ENCODE measurements at regions not wholly inside any gene's neighbourhood (a gene's known extent, or its start where the extent isn't known, plus 50 kb on each side); places are given as distances from the start of the nearest gene placed in this dataset.

DNA sequence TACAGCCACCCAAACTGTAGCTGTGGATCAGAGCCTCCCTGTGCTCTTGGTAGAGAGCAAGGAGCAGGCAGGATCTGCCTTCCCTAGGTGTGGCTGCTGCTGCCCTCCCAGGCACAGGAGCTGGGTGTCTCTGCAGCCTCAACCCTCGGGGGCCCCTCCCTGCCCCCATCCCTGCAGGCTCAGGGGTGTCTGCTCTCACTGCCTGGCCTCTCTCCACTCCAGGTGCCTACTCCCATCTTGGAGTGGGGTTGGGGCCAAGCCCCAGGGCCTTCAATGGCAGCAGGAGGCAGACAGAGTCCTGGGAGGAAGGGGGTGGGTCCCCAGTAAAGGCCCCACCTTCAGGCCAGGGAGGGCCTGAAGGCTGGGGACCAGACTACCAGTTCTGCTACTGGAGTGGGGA, 189.7 kb upstream of the OSR1 start (continued):
- no peak for TF ChIP-seq BCL11A (tag by site-specific recombination; IDR thresholded peaks at IDR 0.05; ENCODE audit: low read depth)
- no peak for TF ChIP-seq PRDM10 (tag by site-specific recombination; IDR thresholded peaks at IDR 0.05)
- no peak for TF ChIP-seq HOXD13 (CRISPR knock-in tag; IDR thresholded peaks at IDR 0.05; ENCODE audit: borderline replicate concordance)
- TF ChIP-seq, protein P1, sequence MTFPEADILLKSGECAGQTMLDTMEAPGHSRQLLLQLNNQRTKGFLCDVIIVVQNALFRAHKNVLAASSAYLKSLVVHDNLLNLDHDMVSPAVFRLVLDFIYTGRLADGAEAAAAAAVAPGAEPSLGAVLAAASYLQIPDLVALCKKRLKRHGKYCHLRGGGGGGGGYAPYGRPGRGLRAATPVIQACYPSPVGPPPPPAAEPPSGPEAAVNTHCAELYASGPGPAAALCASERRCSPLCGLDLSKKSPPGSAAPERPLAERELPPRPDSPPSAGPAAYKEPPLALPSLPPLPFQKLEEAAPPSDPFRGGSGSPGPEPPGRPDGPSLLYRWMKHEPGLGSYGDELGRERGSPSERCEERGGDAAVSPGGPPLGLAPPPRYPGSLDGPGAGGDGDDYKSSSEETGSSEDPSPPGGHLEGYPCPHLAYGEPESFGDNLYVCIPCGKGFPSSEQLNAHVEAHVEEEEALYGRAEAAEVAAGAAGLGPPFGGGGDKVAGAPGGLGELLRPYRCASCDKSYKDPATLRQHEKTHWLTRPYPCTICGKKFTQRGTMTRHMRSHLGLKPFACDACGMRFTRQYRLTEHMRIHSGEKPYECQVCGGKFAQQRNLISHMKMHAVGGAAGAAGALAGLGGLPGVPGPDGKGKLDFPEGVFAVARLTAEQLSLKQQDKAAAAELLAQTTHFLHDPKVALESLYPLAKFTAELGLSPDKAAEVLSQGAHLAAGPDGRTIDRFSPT (tag by site-specific recombination; IDR thresholded peaks at IDR 0.05), result no peak

DNA sequence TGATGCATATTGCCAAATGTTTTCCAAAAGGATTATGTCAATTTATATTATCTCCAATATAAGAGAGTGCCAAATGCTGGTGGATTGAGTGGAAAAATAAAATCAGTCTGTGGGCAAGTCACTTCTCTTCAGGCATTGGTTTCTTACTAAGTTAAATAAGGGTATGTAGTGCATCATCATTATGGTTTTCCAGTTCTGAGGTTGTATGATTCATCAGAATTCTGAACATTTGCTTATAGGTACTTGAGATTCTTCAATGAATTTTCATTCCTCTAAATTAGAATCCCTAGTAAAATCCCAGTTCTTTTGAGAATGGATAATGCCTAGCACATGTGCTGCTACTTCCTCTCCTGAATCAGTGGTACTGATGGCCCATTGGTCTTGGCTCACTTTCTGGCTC, 188.9 kb upstream of the OSR1 start:
- POLR2A ChIA-PET, result no interaction called here
- Histone ChIP-seq H3K27ac (ENCODE audit: extremely low read depth, low read depth, low read length) (no peak overlapping the region), H3K9me3 (ENCODE audit: control insufficient read depth, insufficient read depth, low read depth, low read length) (no peaks in the 10 kb centered on the region), H3K4me3 (ENCODE audit: low read depth, low read length) (no peak overlapping the region), H3K4me1 (ENCODE audit: control insufficient read depth, insufficient read depth, low read length) (no peaks in the 10 kb centered on the region), H3K36me3 (ENCODE audit: control insufficient read depth in 2 of 2, insufficient read depth in 1 of 2, low read length in 2 of 2) (no peaks in the 10 kb centered on the region)
- TF ChIP-seq, protein P2, sequence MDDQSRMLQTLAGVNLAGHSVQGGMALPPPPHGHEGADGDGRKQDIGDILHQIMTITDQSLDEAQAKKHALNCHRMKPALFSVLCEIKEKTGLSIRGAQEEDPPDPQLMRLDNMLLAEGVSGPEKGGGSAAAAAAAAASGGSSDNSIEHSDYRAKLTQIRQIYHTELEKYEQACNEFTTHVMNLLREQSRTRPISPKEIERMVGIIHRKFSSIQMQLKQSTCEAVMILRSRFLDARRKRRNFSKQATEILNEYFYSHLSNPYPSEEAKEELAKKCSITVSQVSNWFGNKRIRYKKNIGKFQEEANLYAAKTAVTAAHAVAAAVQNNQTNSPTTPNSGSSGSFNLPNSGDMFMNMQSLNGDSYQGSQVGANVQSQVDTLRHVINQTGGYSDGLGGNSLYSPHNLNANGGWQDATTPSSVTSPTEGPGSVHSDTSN (CRISPR knock-in tag; IDR thresholded peaks at IDR 0.05), result no peak
- TF ChIP-seq ZNF341 (tag by site-specific recombination; IDR thresholded peaks at IDR 0.05; ENCODE audit: low read depth), result no peak
- no peak for TF ChIP-seq ZNF138 (tag by site-specific recombination; IDR thresholded peaks at IDR 0.05; ENCODE audit: borderline replicate concordance)
- no peak for TF ChIP-seq KLF9 (tag by site-specific recombination; IDR thresholded peaks at IDR 0.05; ENCODE audit: low read depth)
- TF ChIP-seq PRDM1 (tag by site-specific recombination; IDR thresholded peaks at IDR 0.05), result no peak
- TF ChIP-seq, protein P3, sequence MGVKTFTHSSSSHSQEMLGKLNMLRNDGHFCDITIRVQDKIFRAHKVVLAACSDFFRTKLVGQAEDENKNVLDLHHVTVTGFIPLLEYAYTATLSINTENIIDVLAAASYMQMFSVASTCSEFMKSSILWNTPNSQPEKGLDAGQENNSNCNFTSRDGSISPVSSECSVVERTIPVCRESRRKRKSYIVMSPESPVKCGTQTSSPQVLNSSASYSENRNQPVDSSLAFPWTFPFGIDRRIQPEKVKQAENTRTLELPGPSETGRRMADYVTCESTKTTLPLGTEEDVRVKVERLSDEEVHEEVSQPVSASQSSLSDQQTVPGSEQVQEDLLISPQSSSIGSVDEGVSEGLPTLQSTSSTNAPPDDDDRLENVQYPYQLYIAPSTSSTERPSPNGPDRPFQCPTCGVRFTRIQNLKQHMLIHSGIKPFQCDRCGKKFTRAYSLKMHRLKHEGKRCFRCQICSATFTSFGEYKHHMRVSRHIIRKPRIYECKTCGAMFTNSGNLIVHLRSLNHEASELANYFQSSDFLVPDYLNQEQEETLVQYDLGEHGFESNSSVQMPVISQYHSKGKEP (tag by site-specific recombination; IDR thresholded peaks at IDR 0.05), result no peak
- no peak for TF ChIP-seq OVOL3 (tag by site-specific recombination; IDR thresholded peaks at IDR 0.05)
- TF ChIP-seq ZNF837 (tag by site-specific recombination; IDR thresholded peaks at IDR 0.05), result no peak
- TF ChIP-seq GLI4 (tag by site-specific recombination; IDR thresholded peaks at IDR 0.05), result no peak
- TF ChIP-seq ZNF426 (tag by site-specific recombination; IDR thresholded peaks at IDR 0.05), result no peak
- TF ChIP-seq ZNF792 (tag by site-specific recombination; IDR thresholded peaks at IDR 0.05), result no peak
- TF ChIP-seq KLF16 (tag by site-specific recombination; IDR thresholded peaks at IDR 0.05), result no peak
- TF ChIP-seq ZBTB6 (tag by site-specific recombination; IDR thresholded peaks at IDR 0.05), result no peak
- no peak for TF ChIP-seq ZEB2 (tag by site-specific recombination; IDR thresholded peaks at IDR 0.05)
- CTCF ChIA-PET, result no interaction called here
